GM19395 (cell line): ENCODE measurements at regions not wholly inside any gene's neighbourhood (a gene's known extent, or its start where the extent isn't known, plus 50 kb on each side); places are given as distances from the start of the nearest gene placed in this dataset.
"Not testable (repeated sequence)": the region's sequence is repeated elsewhere in the genome, so short reads cannot be mapped to it uniquely, and the experiment has no call there.

Source experiments
- ATAC-seq: cut with Tn5 transposase; IDR thresholded peaks from one replicate; pipeline ENCODE4 v1.9.1; 2021; ENCODE audit warnings: mild to moderate bottlenecking, moderate library complexity; ENCODE audit not compliant: unreplicated experiment

- no peak for ATAC-seq
Measured at GRCh38 chr2:207216457-207216856, 50.7 kb upstream of the KLF7 start.

- no peak for ATAC-seq
Measured at GRCh38 chr2:207217442-207217841, 51.7 kb upstream of the KLF7 start.

- ATAC-seq: no peak
Measured at GRCh38 chr2:207219081-207219630, 53.4 kb upstream of the KLF7 start.

- ATAC-seq: no peak
Measured at GRCh38 chr2:207219676-207220501, 54.1 kb upstream of the KLF7 start.

- ATAC-seq: no peak
Measured at GRCh38 chr2:207221731-207222130, 56.0 kb upstream of the KLF7 start.

GRCh38 chr2:207223051-207223450 lies 57.3 kb upstream of the KLF7 start:
- ATAC-seq: peak; percentile 87

- ATAC-seq: no peak
Measured at GRCh38 chr2:207224381-207224780, 58.6 kb upstream of the KLF7 start.

- no peak for ATAC-seq
Measured at GRCh38 chr2:207224791-207225482, 59.2 kb upstream of the KLF7 start.

GRCh38 chr2:207225773-207226172 lies 60.0 kb upstream of the KLF7 start:
- peak; percentile 34 for ATAC-seq

GRCh38 chr2:207226243-207226642 lies 60.5 kb upstream of the KLF7 start:
- ATAC-seq: no peak

GRCh38 chr2:207226671-207227061 lies 60.9 kb upstream of the KLF7 start:
- no peak for ATAC-seq

GRCh38 chr2:207227062-207227748 lies 61.5 kb upstream of the KLF7 start:
- no peak for ATAC-seq

- ATAC-seq: no peak
Measured at GRCh38 chr2:207227749-207228145, 62.0 kb upstream of the KLF7 start.

- no peak for ATAC-seq
Measured at GRCh38 chr2:207228402-207228801, 62.7 kb upstream of the KLF7 start.

- ATAC-seq: no peak
Measured at GRCh38 chr2:207229161-207229560, 63.4 kb upstream of the KLF7 start.

- no peak for ATAC-seq
Measured at GRCh38 chr2:207230261-207231105, 64.7 kb upstream of the KLF7 start.

GRCh38 chr2:207231106-207231865 lies 65.5 kb upstream of the KLF7 start:
- no peak for ATAC-seq

GRCh38 chr2:207231967-207232366 lies 66.2 kb upstream of the KLF7 start:
- no peak for ATAC-seq

GRCh38 chr2:207233141-207233540 lies 67.4 kb upstream of the KLF7 start:
- ATAC-seq: not testable (repeated sequence)

GRCh38 chr2:207233731-207234130 lies 68.0 kb upstream of the KLF7 start:
- no peak for ATAC-seq
